CD4-positive, alpha-beta memory T cell (primary cell): ENCODE measurements at regions not wholly inside any gene's neighbourhood (a gene's known extent, or its start where the extent isn't known, plus 50 kb on each side); places are given as distances from the start of the nearest gene placed in this dataset.

Source experiments
- CTCF ChIA-PET: fragments of 350-600 bp; sonication (Branson Sonifier 250); formaldehyde crosslinking; loops from one replicate; lab custom pipeline; 2021; ENCODE audit warnings: inconsistent platforms; ENCODE audit not compliant: partially characterized antibody; lab: Charles Lee
- POLR2A ChIA-PET: fragments of 350-600 bp; sonication (Branson Sonifier 250); formaldehyde crosslinking; loops from one replicate; lab custom pipeline; 2021; ENCODE audit not compliant: partially characterized antibody; lab: Charles Lee
- DNase-seq, 5 donors: peaks; one replicate each; pipeline versions ENCODE4 v3.0.0 to v3.0.0-alpha.2; 2020 to 2022; ENCODE audit warnings: mixed read lengths in 1 of 5
- H3K27ac ChIP-seq: one replicate; pipeline ENCODE4 v1.7.0; 2013; ENCODE audit warnings: low read depth, low read length
- H3K27me3 ChIP-seq: 2 replicates; pipeline ENCODE4 v1.7.0; 2013; ENCODE audit warnings: mild to moderate bottlenecking, low read length, moderate library complexity; ENCODE audit not compliant: insufficient read depth
- H3K36me3 ChIP-seq: 2 replicates; pipeline ENCODE4 v1.7.0; 2013; ENCODE audit warnings: mild to moderate bottlenecking, low read length, moderate library complexity; ENCODE audit not compliant: insufficient read depth
- H3K4me1 ChIP-seq: 2 replicates; pipeline ENCODE4 v1.7.0; 2013; ENCODE audit warnings: mild to moderate bottlenecking, low read length, moderate library complexity; ENCODE audit not compliant: insufficient read depth
- H3K4me3 ChIP-seq, 2 donors: one replicate each; pipeline ENCODE4 v1.7.0; 2013; ENCODE audit warnings: low read length in 2 of 2, mild to moderate bottlenecking in 1 of 2
- H3K9me3 ChIP-seq, 2 donors: one replicate each; pipeline ENCODE4 v1.7.0; 2013; ENCODE audit warnings: low read length in 2 of 2, control low read depth in 1 of 2; ENCODE audit not compliant: control insufficient read depth in 1 of 2
- H3K27ac Mint-ChIP-seq, 7 donors: one replicate each; pipeline ENCODE4 v1.8.0; 2020 to 2021; ENCODE audit warnings: mixed read lengths in 7 of 7, mild to moderate bottlenecking in 6 of 7, inconsistent platforms in 3 of 7, moderate library complexity in 3 of 7
- H3K27me3 Mint-ChIP-seq, 2 donors: one replicate each; pipeline ENCODE4 v1.8.0; 2020 to 2021; ENCODE audit warnings: mixed read lengths in 2 of 2
- H3K36me3 Mint-ChIP-seq, 2 donors: one replicate each; pipeline ENCODE4 v1.8.0; 2020 to 2021; ENCODE audit warnings: mixed read lengths in 2 of 2, inconsistent platforms in 1 of 2, mild to moderate bottlenecking in 1 of 2
- H3K4me1 Mint-ChIP-seq, 4 donors: one replicate each; pipeline ENCODE4 v1.8.0; 2020 to 2021; ENCODE audit warnings: mixed read lengths in 4 of 4, mild to moderate bottlenecking in 1 of 4
- H3K4me3 Mint-ChIP-seq, 8 donors: one replicate each; pipeline ENCODE4 v1.8.0; 2020 to 2021; ENCODE audit warnings: mixed read lengths in 8 of 8, mild to moderate bottlenecking in 7 of 8, moderate library complexity in 6 of 8, inconsistent platforms in 3 of 8
- H3K9me3 Mint-ChIP-seq, 8 donors: one replicate each; pipeline ENCODE4 v1.8.0; 2020 to 2021; ENCODE audit warnings: mixed read lengths in 8 of 8, mild to moderate bottlenecking in 5 of 8, inconsistent platforms in 3 of 8, moderate library complexity in 1 of 8
- intact Hi-C: fragments of 100-400 bp; cut with micrococcal nuclease; formaldehyde crosslinking; loops from one replicate; pipeline ENCODE4 v1.15.1; 2023

GRCh38 chr2:13143451-13143850 lies 426.7 kb downstream of the TRIB2 start:
- intact Hi-C loops: no loop called here
- Histone ChIP-seq H3K36me3 (no peaks in the 10 kb centered on the region), H3K4me3 (no peak overlapping the region), H3K27me3 (no peaks in the 10 kb centered on the region), H3K27ac (no peak overlapping the region), H3K4me1 (no peaks in the 10 kb centered on the region), H3K9me3 (no peaks in the 10 kb centered on the region)
- H3K36me3 Mint-ChIP-seq: no peaks in the 10 kb centered on the region
- H3K27me3 Mint-ChIP-seq: peaks cover 7 to 11% of the 10 kb centered on the region in 2 donors
- H3K4me3 Mint-ChIP-seq: no peak overlapping the region
- no peak for DNase-seq
- H3K4me1 Mint-ChIP-seq: no peaks in the 10 kb centered on the region
- peaks cover 0 to 7% (median 3%) of the 10 kb centered on the region in 8 donors for H3K9me3 Mint-ChIP-seq
- no peak overlapping the region for H3K27ac Mint-ChIP-seq
- ChIA-PET CTCF (no interaction called here), POLR2A (no interaction called here)

DNA sequence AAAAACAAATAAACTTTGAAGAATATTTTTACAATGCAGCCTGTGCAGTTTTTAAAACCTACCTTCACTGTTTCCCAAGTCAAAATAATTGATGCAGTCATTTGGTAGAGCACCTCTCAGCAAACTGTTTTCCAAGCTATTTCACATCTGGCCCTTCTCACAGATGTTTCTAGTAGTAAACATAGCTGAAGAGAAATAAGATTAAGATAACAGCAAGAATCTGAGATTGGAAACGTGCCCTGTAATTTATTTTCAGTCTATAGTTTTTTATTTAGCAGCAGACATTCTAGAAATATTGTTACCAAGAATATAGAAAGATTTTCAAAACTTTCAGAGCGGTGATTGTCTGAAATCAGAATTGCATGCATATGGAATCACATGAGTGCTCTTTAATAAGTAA lies 440.2 kb downstream of the TRIB2 start:
- no peak overlapping the region for H3K4me3 ChIP-seq
- no peak for DNase-seq
- peaks cover 17 to 28% of the 10 kb centered on the region in 2 donors for H3K27me3 Mint-ChIP-seq
- no peaks in the 10 kb centered on the region for H3K36me3 ChIP-seq
- ChIA-PET POLR2A (no interaction called here), CTCF (no interaction called here)
- intact Hi-C loops: no loop called here
- no peaks in the 10 kb centered on the region for H3K4me1 ChIP-seq
- no peaks in the 10 kb centered on the region for H3K4me1 Mint-ChIP-seq
- H3K27ac Mint-ChIP-seq: no peak overlapping the region
- no peak overlapping the region for H3K27ac ChIP-seq
- H3K9me3 ChIP-seq: no peaks in the 10 kb centered on the region
- H3K4me3 Mint-ChIP-seq: no peak overlapping the region
- H3K36me3 Mint-ChIP-seq: no peaks in the 10 kb centered on the region
- H3K27me3 ChIP-seq: no peaks in the 10 kb centered on the region
- H3K9me3 Mint-ChIP-seq: peaks cover 0 to 3% (median 0%) of the 10 kb centered on the region in 8 donors

DNA sequence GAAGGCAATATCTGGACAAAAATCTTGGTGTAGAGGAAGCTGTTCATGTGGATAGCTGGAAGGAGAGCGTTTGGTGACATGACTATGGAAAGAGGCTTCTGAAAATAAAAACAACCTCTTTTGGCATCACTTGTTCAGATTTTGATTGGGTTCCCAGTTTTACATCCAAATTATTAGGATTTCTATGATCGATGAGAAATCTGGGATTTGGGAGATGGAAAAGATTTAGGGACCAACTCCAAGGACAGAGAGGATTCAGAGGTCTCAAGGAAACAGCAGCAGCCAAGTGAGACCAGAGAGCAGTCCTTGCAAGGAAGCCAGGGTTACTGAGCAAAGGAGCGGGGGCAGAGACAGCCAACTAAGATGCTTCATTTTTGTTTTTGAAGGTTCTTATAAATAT lies 441.7 kb downstream of the TRIB2 start:
- H3K27ac Mint-ChIP-seq: no peak overlapping the region
- Histone ChIP-seq H3K4me1 (no peaks in the 10 kb centered on the region), H3K36me3 (no peaks in the 10 kb centered on the region), H3K4me3 (no peak overlapping the region), H3K9me3 (no peaks in the 10 kb centered on the region), H3K27ac (no peak overlapping the region), H3K27me3 (no peaks in the 10 kb centered on the region)
- CTCF ChIA-PET: no interaction called here
- POLR2A ChIA-PET: no interaction called here
- intact Hi-C loops: no loop called here
- no peak overlapping the region for H3K4me3 Mint-ChIP-seq
- H3K36me3 Mint-ChIP-seq: no peaks in the 10 kb centered on the region
- H3K27me3 Mint-ChIP-seq: peaks cover 18 to 30% of the 10 kb centered on the region in 2 donors
- no peaks in the 10 kb centered on the region for H3K4me1 Mint-ChIP-seq
- peaks cover 0 to 3% (median 0%) of the 10 kb centered on the region in 8 donors for H3K9me3 Mint-ChIP-seq
- no peak for DNase-seq

- Histone ChIP-seq H3K4me3 (no peak overlapping the region), H3K27me3 (no peaks in the 10 kb centered on the region), H3K36me3 (no peaks in the 10 kb centered on the region), H3K27ac (no peak overlapping the region), H3K4me1 (no peaks in the 10 kb centered on the region), H3K9me3 (no peaks in the 10 kb centered on the region)
- no peaks in the 10 kb centered on the region for H3K4me1 Mint-ChIP-seq
- no peak overlapping the region for H3K4me3 Mint-ChIP-seq
- H3K36me3 Mint-ChIP-seq: no peaks in the 10 kb centered on the region
- ChIA-PET POLR2A (no interaction called here), CTCF (no interaction called here)
- DNase-seq: no peak
- H3K9me3 Mint-ChIP-seq: peaks cover 0 to 16% (median 5%) of the 10 kb centered on the region in 8 donors
- intact Hi-C loops: no loop called here
- peaks cover 0 to 4% of the 10 kb centered on the region in 2 donors for H3K27me3 Mint-ChIP-seq
- H3K27ac Mint-ChIP-seq: no peak overlapping the region
Measured at GRCh38 chr2:13180729-13181128, 464.0 kb downstream of the TRIB2 start.

DNA sequence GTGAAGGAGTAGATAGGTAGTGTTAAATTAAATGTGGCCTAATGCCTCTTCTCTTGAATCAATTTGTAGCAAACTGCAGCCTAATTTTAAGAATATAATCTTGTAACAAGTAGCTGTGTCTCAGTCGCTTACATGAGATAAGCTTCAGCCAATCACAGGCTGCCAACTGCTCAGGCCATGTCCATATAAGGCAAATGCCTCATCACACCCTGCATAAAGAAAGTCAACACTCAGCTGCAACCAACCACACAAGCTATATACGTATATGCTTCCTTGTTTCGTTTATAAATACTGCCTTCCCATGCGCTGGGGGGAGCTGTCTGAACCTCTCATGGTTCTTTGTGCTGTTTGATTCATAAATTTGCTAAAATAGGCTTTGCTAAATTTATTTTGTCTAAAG lies 476.3 kb downstream of the TRIB2 start:
- DNase-seq: no peak
- Histone ChIP-seq H3K36me3 (no peaks in the 10 kb centered on the region), H3K4me1 (no peaks in the 10 kb centered on the region), H3K4me3 (no peak overlapping the region), H3K27me3 (no peaks in the 10 kb centered on the region), H3K27ac (no peak overlapping the region), H3K9me3 (no peaks in the 10 kb centered on the region)
- peaks cover 0 to 2% (median 0%) of the 10 kb centered on the region in 4 donors for H3K4me1 Mint-ChIP-seq
- H3K36me3 Mint-ChIP-seq: no peaks in the 10 kb centered on the region
- no peaks in the 10 kb centered on the region for H3K9me3 Mint-ChIP-seq
- H3K27ac Mint-ChIP-seq: no peak overlapping the region
- ChIA-PET POLR2A (no interaction called here), CTCF (no interaction called here)
- intact Hi-C loops: no loop called here
- no peak overlapping the region for H3K4me3 Mint-ChIP-seq
- peaks cover 1 to 6% of the 10 kb centered on the region in 2 donors for H3K27me3 Mint-ChIP-seq

DNA sequence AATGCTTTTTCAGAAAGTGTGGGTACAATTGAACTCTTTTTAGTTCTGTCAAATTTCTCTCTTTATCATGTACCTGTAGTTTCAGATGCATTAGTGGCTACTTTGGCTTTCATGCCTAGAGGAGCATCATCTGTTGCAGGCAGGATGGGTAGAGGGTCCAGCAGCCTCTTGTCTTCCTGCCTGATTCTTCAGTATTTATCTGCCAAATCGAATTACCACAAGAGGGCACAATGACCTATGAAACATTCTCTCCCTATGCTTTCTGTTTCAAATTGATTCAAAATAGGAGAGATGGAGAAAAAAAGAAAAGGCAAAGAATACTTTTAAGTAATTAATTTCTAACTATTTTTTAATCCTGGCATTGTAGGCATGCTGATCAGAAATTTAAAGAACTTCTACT lies 477.2 kb downstream of the TRIB2 start:
- Histone ChIP-seq H3K27me3 (no peaks in the 10 kb centered on the region), H3K4me1 (no peaks in the 10 kb centered on the region), H3K9me3 (no peaks in the 10 kb centered on the region), H3K36me3 (no peaks in the 10 kb centered on the region), H3K27ac (no peak overlapping the region), H3K4me3 (no peak overlapping the region)
- H3K9me3 Mint-ChIP-seq: no peaks in the 10 kb centered on the region
- CTCF ChIA-PET: no interaction called here
- DNase-seq: no peak
- intact Hi-C loops: no loop called here
- peaks cover 1 to 8% of the 10 kb centered on the region in 2 donors for H3K27me3 Mint-ChIP-seq
- H3K27ac Mint-ChIP-seq: no peak overlapping the region
- no peak overlapping the region for H3K4me3 Mint-ChIP-seq
- peaks cover 0 to 2% (median 0%) of the 10 kb centered on the region in 4 donors for H3K4me1 Mint-ChIP-seq
- no peaks in the 10 kb centered on the region for H3K36me3 Mint-ChIP-seq
- POLR2A ChIA-PET: no interaction called here

DNA sequence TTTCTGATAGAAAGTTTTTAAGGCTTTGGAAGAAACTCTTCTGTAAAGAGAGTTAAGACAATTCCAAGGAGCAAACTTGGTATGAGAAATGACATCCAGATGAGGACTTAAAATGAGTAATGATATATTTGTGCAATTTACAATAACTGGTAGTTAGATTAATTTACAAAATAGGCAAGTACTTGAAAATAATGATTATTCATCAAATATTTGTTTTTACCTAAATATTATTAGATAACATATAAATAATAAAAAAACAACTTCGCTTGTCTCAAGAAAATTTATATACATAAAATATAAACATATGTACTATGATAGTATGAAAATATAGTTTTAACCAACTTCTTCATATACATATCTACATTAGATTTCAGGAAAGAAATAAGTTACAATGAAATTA lies 478.5 kb downstream of the TRIB2 start:
- peaks cover 1 to 8% of the 10 kb centered on the region in 2 donors for H3K27me3 Mint-ChIP-seq
- Histone ChIP-seq H3K36me3 (no peaks in the 10 kb centered on the region), H3K27me3 (no peaks in the 10 kb centered on the region), H3K4me1 (no peaks in the 10 kb centered on the region), H3K4me3 (no peak overlapping the region), H3K27ac (no peak overlapping the region), H3K9me3 (no peaks in the 10 kb centered on the region)
- H3K9me3 Mint-ChIP-seq: no peaks in the 10 kb centered on the region
- ChIA-PET CTCF (no interaction called here), POLR2A (no interaction called here)
- no peak for DNase-seq
- no peak overlapping the region for H3K27ac Mint-ChIP-seq
- H3K36me3 Mint-ChIP-seq: no peaks in the 10 kb centered on the region
- intact Hi-C loops: no loop called here
- H3K4me1 Mint-ChIP-seq: peaks cover 0 to 2% (median 0%) of the 10 kb centered on the region in 4 donors
- no peak overlapping the region for H3K4me3 Mint-ChIP-seq

GRCh38 chr2:13197248-13197647 lies 480.5 kb downstream of the TRIB2 start:
- DNase-seq: no peak
- Mint-ChIP-seq H3K27me3 (peaks cover 0 to 6% of the 10 kb centered on the region in 2 donors), H3K9me3 (no peaks in the 10 kb centered on the region), H3K4me1 (peaks cover 0 to 2% (median 0%) of the 10 kb centered on the region in 4 donors), H3K36me3 (no peaks in the 10 kb centered on the region), H3K4me3 (no peak overlapping the region), H3K27ac (no peak overlapping the region)
- Histone ChIP-seq H3K4me3 (no peak overlapping the region), H3K9me3 (no peaks in the 10 kb centered on the region), H3K27me3 (no peaks in the 10 kb centered on the region), H3K4me1 (no peaks in the 10 kb centered on the region), H3K27ac (no peak overlapping the region), H3K36me3 (no peaks in the 10 kb centered on the region)
- intact Hi-C loops: no loop called here
- CTCF ChIA-PET: no interaction called here
- POLR2A ChIA-PET: no interaction called here
